Mammary epithelial cell (primary cell): ENCODE measurements at regions not wholly inside any gene's neighbourhood (a gene's known extent, or its start where the extent isn't known, plus 50 kb on each side); places are given as distances from the start of the nearest gene placed in this dataset.

Experiments used
- EZH2 ChIP-seq: IDR thresholded peaks from 2 replicates; pipeline ENCODE4 v1.6.1; 2012; ENCODE audit warnings: low read length, inconsistent platforms, borderline replicate concordance
- TF ChIP-seq, protein P1 (sequence below), 2 donors: IDR thresholded peaks in 1 of 2; conservative IDR thresholded peaks in 1 of 2; 2 replicates each; pipeline ENCODE4 v1.5.1; 2011 to 2012; ENCODE audit warnings: inconsistent platforms in 2 of 2, low read length in 2 of 2, mild to moderate bottlenecking in 2 of 2, control low read depth in 1 of 2, low read depth in 1 of 2; ENCODE audit not compliant: insufficient read depth in 1 of 2; ENCODE audit errors: extremely low read depth in 1 of 2

DNA sequence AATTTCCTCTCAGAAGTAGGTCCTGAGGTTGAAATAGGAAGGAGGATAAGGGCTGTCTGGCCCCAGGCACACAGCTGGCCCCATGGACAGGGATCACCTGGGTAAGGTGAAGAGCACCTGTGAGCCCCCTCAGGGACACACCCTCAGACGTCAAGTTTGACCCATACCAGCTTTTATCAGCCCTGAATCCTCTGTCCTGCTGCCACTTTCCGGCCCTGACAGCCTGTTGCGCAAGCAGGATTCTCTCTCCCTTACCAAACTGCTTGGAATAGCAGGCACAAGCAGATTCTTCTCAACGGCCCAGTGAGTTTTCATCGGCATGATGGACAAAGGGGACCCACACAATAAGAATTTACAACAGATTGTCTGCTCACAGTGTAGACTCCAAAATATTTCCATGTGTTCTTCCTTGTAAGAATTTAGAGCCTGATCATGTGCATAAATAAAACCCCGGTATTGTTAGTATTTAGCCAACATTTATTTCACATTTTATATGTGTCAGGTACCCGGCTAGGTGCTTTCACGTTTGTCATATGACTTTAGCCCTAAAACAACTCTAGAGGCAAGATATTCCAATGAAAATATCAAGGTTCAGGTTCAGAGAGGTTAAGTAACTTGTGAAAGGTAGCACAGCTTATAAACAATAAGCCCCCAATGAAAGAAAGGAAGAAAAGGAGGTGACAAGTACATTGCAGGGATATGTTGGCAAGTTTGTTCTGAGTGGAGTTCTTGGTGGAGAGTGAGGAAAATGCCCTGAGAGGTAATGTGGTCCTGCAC is 107.2 kb upstream of the KIT start:
- TF ChIP-seq, protein P1, sequence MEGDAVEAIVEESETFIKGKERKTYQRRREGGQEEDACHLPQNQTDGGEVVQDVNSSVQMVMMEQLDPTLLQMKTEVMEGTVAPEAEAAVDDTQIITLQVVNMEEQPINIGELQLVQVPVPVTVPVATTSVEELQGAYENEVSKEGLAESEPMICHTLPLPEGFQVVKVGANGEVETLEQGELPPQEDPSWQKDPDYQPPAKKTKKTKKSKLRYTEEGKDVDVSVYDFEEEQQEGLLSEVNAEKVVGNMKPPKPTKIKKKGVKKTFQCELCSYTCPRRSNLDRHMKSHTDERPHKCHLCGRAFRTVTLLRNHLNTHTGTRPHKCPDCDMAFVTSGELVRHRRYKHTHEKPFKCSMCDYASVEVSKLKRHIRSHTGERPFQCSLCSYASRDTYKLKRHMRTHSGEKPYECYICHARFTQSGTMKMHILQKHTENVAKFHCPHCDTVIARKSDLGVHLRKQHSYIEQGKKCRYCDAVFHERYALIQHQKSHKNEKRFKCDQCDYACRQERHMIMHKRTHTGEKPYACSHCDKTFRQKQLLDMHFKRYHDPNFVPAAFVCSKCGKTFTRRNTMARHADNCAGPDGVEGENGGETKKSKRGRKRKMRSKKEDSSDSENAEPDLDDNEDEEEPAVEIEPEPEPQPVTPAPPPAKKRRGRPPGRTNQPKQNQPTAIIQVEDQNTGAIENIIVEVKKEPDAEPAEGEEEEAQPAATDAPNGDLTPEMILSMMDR (conservative IDR thresholded peaks at IDR 0.05 in 1 of 2, IDR thresholded peaks at IDR 0.05 in 1 of 2; ENCODE audit: extremely low read depth in 1 of 2, insufficient read depth in 1 of 2, low read depth in 1 of 2, low read length in 2 of 2), result no peak
- TF ChIP-seq EZH2, result no peak
